ENCODE measurements at regions not wholly inside any gene's neighbourhood (a gene's known extent, or its start where the extent isn't known, plus 50 kb on each side); places are given as distances from the start of the nearest gene placed in this dataset.

DNA sequence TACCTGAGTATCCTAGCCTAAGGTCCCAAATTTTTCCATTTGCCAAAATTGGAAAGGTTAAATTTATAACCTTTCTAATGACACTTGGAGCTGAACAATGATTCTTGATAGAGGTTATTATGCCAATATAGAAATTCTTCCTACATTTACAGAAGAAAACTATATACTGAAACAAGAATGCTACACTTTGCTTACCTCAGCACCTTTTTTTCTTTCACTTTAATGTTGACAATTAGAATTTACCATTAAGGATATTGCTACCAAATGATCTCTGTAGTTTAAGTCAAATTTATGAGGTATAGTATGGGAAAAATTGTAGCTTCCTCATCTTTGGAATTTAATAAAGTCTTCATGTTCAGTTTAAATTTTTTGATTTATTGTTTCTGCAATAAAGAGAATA is 577.0 kb downstream of the NR4A2 start:
- no peak for TF ChIP-seq EZH2 (IDR thresholded peaks at IDR 0.05; ENCODE audit: insufficient read depth, low read length)
- TF ChIP-seq, protein P1, sequence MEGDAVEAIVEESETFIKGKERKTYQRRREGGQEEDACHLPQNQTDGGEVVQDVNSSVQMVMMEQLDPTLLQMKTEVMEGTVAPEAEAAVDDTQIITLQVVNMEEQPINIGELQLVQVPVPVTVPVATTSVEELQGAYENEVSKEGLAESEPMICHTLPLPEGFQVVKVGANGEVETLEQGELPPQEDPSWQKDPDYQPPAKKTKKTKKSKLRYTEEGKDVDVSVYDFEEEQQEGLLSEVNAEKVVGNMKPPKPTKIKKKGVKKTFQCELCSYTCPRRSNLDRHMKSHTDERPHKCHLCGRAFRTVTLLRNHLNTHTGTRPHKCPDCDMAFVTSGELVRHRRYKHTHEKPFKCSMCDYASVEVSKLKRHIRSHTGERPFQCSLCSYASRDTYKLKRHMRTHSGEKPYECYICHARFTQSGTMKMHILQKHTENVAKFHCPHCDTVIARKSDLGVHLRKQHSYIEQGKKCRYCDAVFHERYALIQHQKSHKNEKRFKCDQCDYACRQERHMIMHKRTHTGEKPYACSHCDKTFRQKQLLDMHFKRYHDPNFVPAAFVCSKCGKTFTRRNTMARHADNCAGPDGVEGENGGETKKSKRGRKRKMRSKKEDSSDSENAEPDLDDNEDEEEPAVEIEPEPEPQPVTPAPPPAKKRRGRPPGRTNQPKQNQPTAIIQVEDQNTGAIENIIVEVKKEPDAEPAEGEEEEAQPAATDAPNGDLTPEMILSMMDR (IDR thresholded peaks at IDR 0.05; ENCODE audit: insufficient read depth, low read depth, low read length): no peak
- H3K9me3 Mint-ChIP-seq (ENCODE audit: unreplicated experiment): no peaks in the 10 kb centered on the region

DNA sequence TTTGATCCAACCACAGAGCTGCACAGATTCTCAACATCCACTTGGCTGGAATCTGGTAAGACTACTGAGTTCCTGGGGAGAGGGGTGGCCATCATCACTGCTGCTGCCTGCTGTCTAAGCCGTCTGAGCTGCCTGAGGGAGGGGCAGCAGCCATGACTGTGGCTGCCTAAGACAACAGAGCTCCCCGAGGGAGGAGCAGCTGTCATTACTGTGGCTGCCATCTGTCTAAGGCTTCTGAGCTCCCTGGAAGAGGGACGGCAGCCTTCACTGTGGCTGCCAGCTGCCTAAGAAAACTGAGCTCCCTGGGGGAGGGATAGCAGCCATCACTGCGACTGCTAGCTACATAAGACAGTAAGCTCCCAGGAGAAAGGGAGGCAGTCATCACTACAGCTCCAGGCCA is 584.4 kb downstream of the NR4A2 start:
- H3K9me3 Mint-ChIP-seq (ENCODE audit: unreplicated experiment): no peaks in the 10 kb centered on the region
- H3K4me2 ChIP-seq (ENCODE audit: low read length): no peak overlapping the region
- no peak overlapping the region for H3K27ac Mint-ChIP-seq (ENCODE audit: unreplicated experiment)
- no peaks in the 10 kb centered on the region for H3K36me3 Mint-ChIP-seq (ENCODE audit: low read depth, unreplicated experiment)
- H3K27me3 Mint-ChIP-seq (ENCODE audit: low read depth, unreplicated experiment): no peaks in the 10 kb centered on the region
- FAIRE-seq: no peak
- no peaks in the 10 kb centered on the region for H3K27me3 ChIP-seq (ENCODE audit: insufficient read depth, low read length)
- H3K9ac ChIP-seq (ENCODE audit: low read length): no peak overlapping the region
- H4K20me1 ChIP-seq (ENCODE audit: insufficient read depth, low read length): no peaks in the 10 kb centered on the region
- H3K36me3 ChIP-seq (ENCODE audit: insufficient read depth, low read length): no peaks in the 10 kb centered on the region
- H3K4me3 ChIP-seq (ENCODE audit: insufficient read depth, low read depth, low read length): no peak overlapping the region
- no peak for TF ChIP-seq EZH2 (IDR thresholded peaks at IDR 0.05; ENCODE audit: insufficient read depth, low read length)
- no peak overlapping the region for H3K27ac ChIP-seq (ENCODE audit: low read depth, low read length)
- no peak overlapping the region for H2AFZ ChIP-seq (ENCODE audit: low read depth, low read length)
- H3K79me2 ChIP-seq (ENCODE audit: insufficient read depth, low read length): no peaks in the 10 kb centered on the region
- H3K4me1 ChIP-seq (ENCODE audit: insufficient read depth, low read length): no peaks in the 10 kb centered on the region
- no peaks in the 10 kb centered on the region for H3K4me1 Mint-ChIP-seq (ENCODE audit: low read depth, unreplicated experiment)
- no peak overlapping the region for H3K4me3 Mint-ChIP-seq (ENCODE audit: unreplicated experiment)
- no peaks in the 10 kb centered on the region for H3K9me3 ChIP-seq (ENCODE audit: insufficient read depth, low read depth, low read length)
- no peak for DNase-seq (ENCODE audit: low read depth)

More for the DNA sequence above, 577.0 kb downstream of the NR4A2 start:
- Histone ChIP-seq H3K4me1 (ENCODE audit: insufficient read depth, low read length) (no peaks in the 10 kb centered on the region), H3K36me3 (ENCODE audit: insufficient read depth, low read length) (no peaks in the 10 kb centered on the region), H3K4me3 (ENCODE audit: insufficient read depth, low read depth, low read length) (no peak overlapping the region), H3K27me3 (ENCODE audit: insufficient read depth, low read length) (no peaks in the 10 kb centered on the region), H3K79me2 (ENCODE audit: insufficient read depth, low read length) (no peaks in the 10 kb centered on the region), H3K4me2 (ENCODE audit: low read length) (no peak overlapping the region), H3K9me3 (ENCODE audit: insufficient read depth, low read depth, low read length) (no peaks in the 10 kb centered on the region), H3K27ac (ENCODE audit: low read depth, low read length) (no peak overlapping the region), H2AFZ (ENCODE audit: low read depth, low read length) (no peak overlapping the region), H4K20me1 (ENCODE audit: insufficient read depth, low read length) (no peaks in the 10 kb centered on the region), H3K9ac (ENCODE audit: low read length) (no peak overlapping the region)
- H3K36me3 Mint-ChIP-seq (ENCODE audit: low read depth, unreplicated experiment): no peaks in the 10 kb centered on the region
- no peaks in the 10 kb centered on the region for H3K27me3 Mint-ChIP-seq (ENCODE audit: low read depth, unreplicated experiment)
- DNase-seq (ENCODE audit: low read depth): no peak
- no peak overlapping the region for H3K27ac Mint-ChIP-seq (ENCODE audit: unreplicated experiment)
- no peaks in the 10 kb centered on the region for H3K4me1 Mint-ChIP-seq (ENCODE audit: low read depth, unreplicated experiment)
- no peak for FAIRE-seq
- no peak overlapping the region for H3K4me3 Mint-ChIP-seq (ENCODE audit: unreplicated experiment)

- H3K27ac ChIP-seq (ENCODE audit: low read depth, low read length): no peak overlapping the region
- no peaks in the 10 kb centered on the region for H3K79me2 ChIP-seq (ENCODE audit: insufficient read depth, low read length)
- no peaks in the 10 kb centered on the region for H3K4me1 Mint-ChIP-seq (ENCODE audit: low read depth, unreplicated experiment)
- no peaks in the 10 kb centered on the region for H3K9me3 Mint-ChIP-seq (ENCODE audit: unreplicated experiment)
- no peaks in the 10 kb centered on the region for H3K36me3 Mint-ChIP-seq (ENCODE audit: low read depth, unreplicated experiment)
- no peak overlapping the region for H3K4me3 ChIP-seq (ENCODE audit: insufficient read depth, low read depth, low read length)
- H3K27ac Mint-ChIP-seq (ENCODE audit: unreplicated experiment): no peak overlapping the region
- H3K4me3 Mint-ChIP-seq (ENCODE audit: unreplicated experiment): no peak overlapping the region
- H3K27me3 ChIP-seq (ENCODE audit: insufficient read depth, low read length): no peaks in the 10 kb centered on the region
- no peak overlapping the region for H3K4me2 ChIP-seq (ENCODE audit: low read length)
- H3K9ac ChIP-seq (ENCODE audit: low read length): no peak overlapping the region
- no peaks in the 10 kb centered on the region for H3K36me3 ChIP-seq (ENCODE audit: insufficient read depth, low read length)
- H4K20me1 ChIP-seq (ENCODE audit: insufficient read depth, low read length): no peaks in the 10 kb centered on the region
- H2AFZ ChIP-seq (ENCODE audit: low read depth, low read length): no peak overlapping the region
- FAIRE-seq (no peak), DNase-seq (ENCODE audit: low read depth) (no peak)
- TF ChIP-seq EZH2 (IDR thresholded peaks at IDR 0.05; ENCODE audit: insufficient read depth, low read length): no peak
- TF ChIP-seq, protein P1 (IDR thresholded peaks at IDR 0.05; ENCODE audit: insufficient read depth, low read depth, low read length): no peak
- H3K27me3 Mint-ChIP-seq (ENCODE audit: low read depth, unreplicated experiment): no peaks in the 10 kb centered on the region
- no peaks in the 10 kb centered on the region for H3K4me1 ChIP-seq (ENCODE audit: insufficient read depth, low read length)
- H3K9me3 ChIP-seq (ENCODE audit: insufficient read depth, low read depth, low read length): no peaks in the 10 kb centered on the region
Observed at GRCh38 chr2:155747531-155747930, 585.0 kb downstream of the NR4A2 start.

All from astrocyte (in vitro differentiated cells and primary cell).